OCI-LY1 (cell line): ENCODE measurements at regions not wholly inside any gene's neighbourhood (a gene's known extent, or its start where the extent isn't known, plus 50 kb on each side); places are given as distances from the start of the nearest gene placed in this dataset.

Experiments
- H2AFZ ChIP-seq: fragments of 200-600 bp; sonication (generic), shearing (Covaris generic); 2 replicates; pipeline ENCODE4 v1.6.0; 2014; ENCODE audit warnings: antibody characterized with exemption, mild to moderate bottlenecking, low read length
- H3F3A ChIP-seq: fragments of 200-600 bp; sonication (generic), shearing (Covaris generic); 2 replicates; pipeline ENCODE4 v1.6.0; 2014; ENCODE audit warnings: mild to moderate bottlenecking, antibody characterized with exemption, low read length, moderate library complexity; ENCODE audit not compliant: insufficient read depth
- H3K27ac ChIP-seq: fragments of 200-600 bp; sonication (generic); 2 replicates; pipeline ENCODE4 v1.5.1; 2014; ENCODE audit warnings: low read length, mixed run types, mild to moderate bottlenecking, low read depth; ENCODE audit not compliant: poor library complexity, severe bottlenecking
- H3K27me3 ChIP-seq: fragments of 200-600 bp; sonication (generic); 2 replicates; pipeline ENCODE4 v1.6.0; 2014; ENCODE audit warnings: antibody characterized with exemption, mild to moderate bottlenecking, low read length, moderate library complexity; ENCODE audit not compliant: insufficient read depth
- H3K36me3 ChIP-seq: fragments of 200-600 bp; sonication (generic); 2 replicates; pipeline ENCODE4 v1.6.1; 2014; ENCODE audit warnings: mild to moderate bottlenecking, antibody characterized with exemption, low read length, moderate library complexity, mixed read lengths; ENCODE audit not compliant: insufficient read depth
- H3K4me1 ChIP-seq: fragments of 200-600 bp; sonication (generic); 2 replicates; pipeline ENCODE4 v1.5.1; 2014; ENCODE audit warnings: mild to moderate bottlenecking, low read length, moderate library complexity; ENCODE audit not compliant: insufficient read depth, severe bottlenecking
- H3K4me2 ChIP-seq: fragments of 200-600 bp; sonication (generic), shearing (Covaris generic); 2 replicates; pipeline ENCODE4 v1.6.1; 2014; ENCODE audit warnings: low read length
- H3K4me3 ChIP-seq: fragments of 200-600 bp; sonication (generic); 2 replicates; pipeline ENCODE4 v1.5.1; 2014; ENCODE audit warnings: low read length, low read depth, mild to moderate bottlenecking, mixed read lengths; ENCODE audit not compliant: poor library complexity, severe bottlenecking
- H3K79me2 ChIP-seq: fragments of 200-600 bp; shearing (Covaris generic); 2 replicates; pipeline ENCODE4 v1.6.1; 2016; ENCODE audit warnings: mixed run types, low read length, mixed read lengths; ENCODE audit not compliant: insufficient read depth
- H3K9ac ChIP-seq: fragments of 200-600 bp; sonication (generic), shearing (Covaris generic); 2 replicates; pipeline ENCODE4 v1.6.1; 2014; ENCODE audit warnings: mild to moderate bottlenecking, low read length, mixed read lengths
- H3K9me2 ChIP-seq: fragments of 200-600 bp; sonication (generic), shearing (Covaris generic); 2 replicates; pipeline ENCODE4 v1.6.1; 2014; ENCODE audit warnings: low read depth, mild to moderate bottlenecking, low read length, mixed read lengths
- H3K9me3 ChIP-seq: fragments of 200-600 bp; shearing (Covaris generic); 2 replicates; pipeline ENCODE4 v1.6.1; 2014; ENCODE audit warnings: low read length, mixed read lengths
- H4K20me1 ChIP-seq: fragments of 200-600 bp; sonication (generic), shearing (Covaris generic); 2 replicates; pipeline ENCODE4 v1.6.0; 2016; ENCODE audit warnings: mild to moderate bottlenecking, low read length; ENCODE audit not compliant: insufficient read depth
- EZH2 ChIP-seq: fragments of 200-600 bp; sonication (generic), shearing (Covaris generic); IDR thresholded peaks from 2 replicates; pipeline ENCODE4 v1.8.0; 2017; ENCODE audit warnings: borderline replicate concordance, mixed run types, mild to moderate bottlenecking, antibody characterized with exemption, low read length, moderate library complexity, mixed read lengths
- TF ChIP-seq, protein P1 (sequence below): fragments of 200-600 bp; sonication (generic), shearing (Covaris generic); IDR thresholded peaks from 2 replicates; pipeline ENCODE4 v1.5.1; 2017; ENCODE audit warnings: mild to moderate bottlenecking, antibody characterized with exemption, low read length, moderate library complexity, mixed read lengths

DNA sequence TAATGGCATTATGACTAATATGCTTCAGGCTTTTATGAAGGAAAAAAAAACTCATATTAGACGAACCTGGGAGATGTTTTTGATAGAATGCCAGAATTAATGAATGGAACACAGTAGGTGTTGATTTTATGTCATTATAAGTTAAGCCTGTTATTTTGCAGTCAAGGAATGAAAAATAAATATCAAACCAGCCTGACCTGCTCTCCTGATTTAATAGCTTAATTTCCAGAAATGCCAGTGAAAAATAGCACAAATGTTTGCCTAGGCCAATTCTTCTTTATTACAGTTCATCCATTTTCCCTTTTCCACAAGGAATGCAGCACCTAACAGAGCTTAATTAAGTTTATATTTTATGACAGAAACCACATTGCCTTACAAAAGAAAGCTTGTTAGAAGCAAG lies 292.0 kb downstream of the TBL1XR1 start:
- Histone ChIP-seq H4K20me1 (no peaks in the 10 kb centered on the region), H3K9me3 (no peaks in the 10 kb centered on the region), H3K4me1 (no peaks in the 10 kb centered on the region), H3K4me3 (no peak overlapping the region), H3K4me2 (no peak overlapping the region), H3K9me2 (no peaks in the 10 kb centered on the region), H3K27me3 (no peaks in the 10 kb centered on the region; the same call in 1 of the 2 replicates), H3K9ac (no peak overlapping the region), H2AFZ (no peak overlapping the region), H3F3A (no peaks in the 10 kb centered on the region), H3K36me3 (no peaks in the 10 kb centered on the region), H3K79me2 (no peaks in the 10 kb centered on the region), H3K27ac (no peak overlapping the region)
- TF ChIP-seq, protein P1, sequence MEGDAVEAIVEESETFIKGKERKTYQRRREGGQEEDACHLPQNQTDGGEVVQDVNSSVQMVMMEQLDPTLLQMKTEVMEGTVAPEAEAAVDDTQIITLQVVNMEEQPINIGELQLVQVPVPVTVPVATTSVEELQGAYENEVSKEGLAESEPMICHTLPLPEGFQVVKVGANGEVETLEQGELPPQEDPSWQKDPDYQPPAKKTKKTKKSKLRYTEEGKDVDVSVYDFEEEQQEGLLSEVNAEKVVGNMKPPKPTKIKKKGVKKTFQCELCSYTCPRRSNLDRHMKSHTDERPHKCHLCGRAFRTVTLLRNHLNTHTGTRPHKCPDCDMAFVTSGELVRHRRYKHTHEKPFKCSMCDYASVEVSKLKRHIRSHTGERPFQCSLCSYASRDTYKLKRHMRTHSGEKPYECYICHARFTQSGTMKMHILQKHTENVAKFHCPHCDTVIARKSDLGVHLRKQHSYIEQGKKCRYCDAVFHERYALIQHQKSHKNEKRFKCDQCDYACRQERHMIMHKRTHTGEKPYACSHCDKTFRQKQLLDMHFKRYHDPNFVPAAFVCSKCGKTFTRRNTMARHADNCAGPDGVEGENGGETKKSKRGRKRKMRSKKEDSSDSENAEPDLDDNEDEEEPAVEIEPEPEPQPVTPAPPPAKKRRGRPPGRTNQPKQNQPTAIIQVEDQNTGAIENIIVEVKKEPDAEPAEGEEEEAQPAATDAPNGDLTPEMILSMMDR = no peak
- no peak for TF ChIP-seq EZH2

DNA sequence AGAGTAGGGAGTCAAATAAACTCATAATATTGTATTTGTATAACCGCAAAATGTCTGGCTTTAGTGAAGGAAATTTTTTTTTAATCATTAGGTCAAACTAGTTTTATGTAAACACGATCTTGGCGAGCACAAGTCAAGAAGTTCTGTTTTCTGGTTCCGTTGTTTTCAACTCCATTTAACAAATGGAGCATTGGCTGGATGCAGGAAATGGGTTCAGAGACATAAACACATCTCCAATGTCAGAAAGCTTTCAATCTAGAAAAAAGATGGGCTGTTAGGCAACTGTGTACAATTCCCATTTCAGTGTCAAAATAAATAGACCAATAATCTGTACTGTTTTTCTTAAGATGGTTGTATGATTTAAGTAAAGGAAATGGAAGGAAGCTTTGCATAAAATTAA lies 292.8 kb downstream of the TBL1XR1 start:
- Histone ChIP-seq H3K4me3 (no peak overlapping the region), H3K27me3 (no peaks in the 10 kb centered on the region; the same call in 1 of the 2 replicates), H3K4me2 (no peak overlapping the region), H3K79me2 (no peaks in the 10 kb centered on the region), H3K27ac (no peak overlapping the region), H3F3A (no peaks in the 10 kb centered on the region), H3K9ac (no peak overlapping the region), H3K36me3 (no peaks in the 10 kb centered on the region), H3K9me3 (no peaks in the 10 kb centered on the region), H3K4me1 (no peaks in the 10 kb centered on the region), H2AFZ (no peak overlapping the region), H4K20me1 (no peaks in the 10 kb centered on the region), H3K9me2 (no peaks in the 10 kb centered on the region)
- TF ChIP-seq EZH2 = no peak
- TF ChIP-seq, protein P1 = no peak

DNA sequence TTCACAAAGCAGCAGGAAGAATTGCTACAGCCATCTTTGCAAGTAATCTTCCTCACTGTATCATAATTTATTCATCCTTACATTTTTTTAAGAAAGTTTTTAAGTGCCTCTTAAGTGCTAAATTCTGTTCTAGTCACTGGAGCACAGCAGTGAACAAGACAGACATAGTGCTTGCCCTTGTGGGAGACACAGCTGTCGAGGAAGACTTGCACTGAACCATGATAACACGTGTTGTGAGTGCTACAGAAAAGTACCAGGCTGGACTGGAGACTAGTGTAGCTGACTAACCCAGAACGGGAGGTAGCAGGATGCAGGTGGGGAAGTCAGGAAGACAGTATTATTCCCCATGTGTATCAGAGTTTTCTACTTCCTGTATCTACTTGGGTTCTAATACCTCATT lies 300.6 kb downstream of the TBL1XR1 start:
- Histone ChIP-seq H3K79me2 (no peaks in the 10 kb centered on the region), H2AFZ (no peak overlapping the region), H3K9ac (no peak overlapping the region), H3K27me3 (no peaks in the 10 kb centered on the region; the same call in 1 of the 2 replicates), H3K4me3 (no peak overlapping the region), H3F3A (no peaks in the 10 kb centered on the region), H3K9me3 (no peaks in the 10 kb centered on the region), H3K36me3 (no peaks in the 10 kb centered on the region), H3K4me1 (no peaks in the 10 kb centered on the region), H3K9me2 (no peaks in the 10 kb centered on the region), H4K20me1 (no peaks in the 10 kb centered on the region), H3K4me2 (no peak overlapping the region), H3K27ac (no peak overlapping the region)
- TF ChIP-seq, protein P1 = no peak
- TF ChIP-seq EZH2 = no peak
